Liver (tissue), 3 donors: ENCODE measurements at regions not wholly inside any gene's neighbourhood (a gene's known extent, or its start where the extent isn't known, plus 50 kb on each side); places are given as distances from the start of the nearest gene placed in this dataset.

Source experiments
- FOXA1 ChIP-seq: IDR thresholded peaks from 2 replicates; pipeline ENCODE4 v1.6.1; 2016; ENCODE audit warnings: antibody characterized with exemption
- GABPA ChIP-seq, 2 donors: IDR thresholded peaks in 1 of 2; conservative IDR thresholded peaks in 1 of 2; 2 replicates each; pipeline ENCODE4 v1.6.1; 2016; ENCODE audit warnings: antibody characterized with exemption in 2 of 2, mild to moderate bottlenecking in 1 of 2, moderate library complexity in 1 of 2
- JUND ChIP-seq, 2 donors: IDR thresholded peaks; 2 replicates each; pipeline ENCODE4 v1.6.1; 2016; ENCODE audit warnings: antibody characterized with exemption in 2 of 2
- RAD21 ChIP-seq, 2 donors: IDR thresholded peaks; 2 replicates each; pipeline ENCODE4 v1.6.1; 2016; ENCODE audit warnings: antibody characterized with exemption in 2 of 2, mild to moderate bottlenecking in 2 of 2
- SP1 ChIP-seq: IDR thresholded peaks from 2 replicates; pipeline ENCODE4 v1.6.1; 2018; ENCODE audit warnings: antibody characterized with exemption, mild to moderate bottlenecking
- TAF1 ChIP-seq: conservative IDR thresholded peaks from 2 replicates; pipeline ENCODE4 v1.6.1; 2016; ENCODE audit warnings: antibody characterized with exemption, mild to moderate bottlenecking
- YY1 ChIP-seq: IDR thresholded peaks from 2 replicates; pipeline ENCODE4 v1.6.1; 2016; ENCODE audit warnings: antibody characterized with exemption, mild to moderate bottlenecking
- TF ChIP-seq, protein P1 (sequence below): fragments of 150-350 bp; IDR thresholded peaks from 2 replicates; pipeline ENCODE4 v1.5.1; 2017; ENCODE audit warnings: improper control_type of control experiment, low read depth, low read length; ENCODE audit not compliant: missing input control
- TF ChIP-seq, protein P2 (sequence below): IDR thresholded peaks from 2 replicates; pipeline ENCODE4 v1.6.1; 2016; ENCODE audit warnings: antibody characterized with exemption
- TF ChIP-seq, protein P3 (sequence below): IDR thresholded peaks from 2 replicates; pipeline ENCODE4 v1.6.1; 2016; ENCODE audit warnings: antibody characterized with exemption
- TF ChIP-seq, protein P4 (sequence below): IDR thresholded peaks from 2 replicates; pipeline ENCODE4 v1.6.1; 2016; ENCODE audit warnings: antibody characterized with exemption, mild to moderate bottlenecking
- donor health status: healthy.
- donor health status: healthy.

DNA sequence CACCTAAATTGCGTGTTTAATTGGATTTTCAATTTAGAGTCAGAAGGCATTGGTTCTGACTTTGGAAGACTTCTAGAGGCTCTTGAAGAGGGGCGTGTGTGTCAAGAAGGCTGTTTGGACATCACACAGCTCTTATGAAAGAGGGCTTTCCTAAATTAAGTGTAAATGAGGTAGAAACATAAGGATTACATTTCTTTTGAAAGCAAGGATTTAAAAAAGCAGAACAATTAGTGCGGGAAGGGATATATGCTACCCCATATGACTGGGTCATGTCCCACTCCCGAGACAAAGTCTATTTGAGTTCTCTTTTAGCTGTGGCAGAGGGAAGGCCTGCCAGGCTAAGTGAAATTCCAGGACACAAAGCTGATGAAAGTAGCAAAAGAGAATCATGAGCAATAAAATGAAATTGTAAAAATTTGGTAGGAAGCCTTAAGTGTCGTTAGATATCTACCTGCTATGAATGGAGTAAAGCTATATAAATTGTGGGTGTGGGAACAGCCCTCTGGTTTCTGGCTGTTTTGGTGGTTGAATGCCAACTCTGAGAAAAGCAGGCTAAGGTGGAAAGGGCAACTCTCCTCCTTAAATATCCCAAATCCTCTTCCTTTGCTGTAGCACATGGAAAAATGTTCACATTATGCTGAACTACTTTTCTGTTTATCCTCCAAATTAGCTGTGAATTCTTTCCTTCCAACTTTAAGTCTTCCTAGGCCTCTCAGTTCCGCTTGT, 100.6 kb upstream of the TSC22D2 start:
- TF ChIP-seq, protein P1, sequence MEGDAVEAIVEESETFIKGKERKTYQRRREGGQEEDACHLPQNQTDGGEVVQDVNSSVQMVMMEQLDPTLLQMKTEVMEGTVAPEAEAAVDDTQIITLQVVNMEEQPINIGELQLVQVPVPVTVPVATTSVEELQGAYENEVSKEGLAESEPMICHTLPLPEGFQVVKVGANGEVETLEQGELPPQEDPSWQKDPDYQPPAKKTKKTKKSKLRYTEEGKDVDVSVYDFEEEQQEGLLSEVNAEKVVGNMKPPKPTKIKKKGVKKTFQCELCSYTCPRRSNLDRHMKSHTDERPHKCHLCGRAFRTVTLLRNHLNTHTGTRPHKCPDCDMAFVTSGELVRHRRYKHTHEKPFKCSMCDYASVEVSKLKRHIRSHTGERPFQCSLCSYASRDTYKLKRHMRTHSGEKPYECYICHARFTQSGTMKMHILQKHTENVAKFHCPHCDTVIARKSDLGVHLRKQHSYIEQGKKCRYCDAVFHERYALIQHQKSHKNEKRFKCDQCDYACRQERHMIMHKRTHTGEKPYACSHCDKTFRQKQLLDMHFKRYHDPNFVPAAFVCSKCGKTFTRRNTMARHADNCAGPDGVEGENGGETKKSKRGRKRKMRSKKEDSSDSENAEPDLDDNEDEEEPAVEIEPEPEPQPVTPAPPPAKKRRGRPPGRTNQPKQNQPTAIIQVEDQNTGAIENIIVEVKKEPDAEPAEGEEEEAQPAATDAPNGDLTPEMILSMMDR = no peak
- TF ChIP-seq, protein P2, sequence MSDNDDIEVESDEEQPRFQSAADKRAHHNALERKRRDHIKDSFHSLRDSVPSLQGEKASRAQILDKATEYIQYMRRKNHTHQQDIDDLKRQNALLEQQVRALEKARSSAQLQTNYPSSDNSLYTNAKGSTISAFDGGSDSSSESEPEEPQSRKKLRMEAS = no peak
- no peak for TF ChIP-seq YY1
- TF ChIP-seq GABPA (IDR thresholded peaks at IDR 0.05 in 1 of 2, conservative IDR thresholded peaks at IDR 0.05 in 1 of 2) = no peak
- no peak for TF ChIP-seq TAF1
- TF ChIP-seq, protein P3, sequence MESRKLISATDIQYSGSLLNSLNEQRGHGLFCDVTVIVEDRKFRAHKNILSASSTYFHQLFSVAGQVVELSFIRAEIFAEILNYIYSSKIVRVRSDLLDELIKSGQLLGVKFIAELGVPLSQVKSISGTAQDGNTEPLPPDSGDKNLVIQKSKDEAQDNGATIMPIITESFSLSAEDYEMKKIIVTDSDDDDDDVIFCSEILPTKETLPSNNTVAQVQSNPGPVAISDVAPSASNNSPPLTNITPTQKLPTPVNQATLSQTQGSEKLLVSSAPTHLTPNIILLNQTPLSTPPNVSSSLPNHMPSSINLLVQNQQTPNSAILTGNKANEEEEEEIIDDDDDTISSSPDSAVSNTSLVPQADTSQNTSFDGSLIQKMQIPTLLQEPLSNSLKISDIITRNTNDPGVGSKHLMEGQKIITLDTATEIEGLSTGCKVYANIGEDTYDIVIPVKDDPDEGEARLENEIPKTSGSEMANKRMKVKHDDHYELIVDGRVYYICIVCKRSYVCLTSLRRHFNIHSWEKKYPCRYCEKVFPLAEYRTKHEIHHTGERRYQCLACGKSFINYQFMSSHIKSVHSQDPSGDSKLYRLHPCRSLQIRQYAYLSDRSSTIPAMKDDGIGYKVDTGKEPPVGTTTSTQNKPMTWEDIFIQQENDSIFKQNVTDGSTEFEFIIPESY = no peak
- TF ChIP-seq JUND (IDR thresholded peaks at IDR 0.05) = no peak
- TF ChIP-seq, protein P4, sequence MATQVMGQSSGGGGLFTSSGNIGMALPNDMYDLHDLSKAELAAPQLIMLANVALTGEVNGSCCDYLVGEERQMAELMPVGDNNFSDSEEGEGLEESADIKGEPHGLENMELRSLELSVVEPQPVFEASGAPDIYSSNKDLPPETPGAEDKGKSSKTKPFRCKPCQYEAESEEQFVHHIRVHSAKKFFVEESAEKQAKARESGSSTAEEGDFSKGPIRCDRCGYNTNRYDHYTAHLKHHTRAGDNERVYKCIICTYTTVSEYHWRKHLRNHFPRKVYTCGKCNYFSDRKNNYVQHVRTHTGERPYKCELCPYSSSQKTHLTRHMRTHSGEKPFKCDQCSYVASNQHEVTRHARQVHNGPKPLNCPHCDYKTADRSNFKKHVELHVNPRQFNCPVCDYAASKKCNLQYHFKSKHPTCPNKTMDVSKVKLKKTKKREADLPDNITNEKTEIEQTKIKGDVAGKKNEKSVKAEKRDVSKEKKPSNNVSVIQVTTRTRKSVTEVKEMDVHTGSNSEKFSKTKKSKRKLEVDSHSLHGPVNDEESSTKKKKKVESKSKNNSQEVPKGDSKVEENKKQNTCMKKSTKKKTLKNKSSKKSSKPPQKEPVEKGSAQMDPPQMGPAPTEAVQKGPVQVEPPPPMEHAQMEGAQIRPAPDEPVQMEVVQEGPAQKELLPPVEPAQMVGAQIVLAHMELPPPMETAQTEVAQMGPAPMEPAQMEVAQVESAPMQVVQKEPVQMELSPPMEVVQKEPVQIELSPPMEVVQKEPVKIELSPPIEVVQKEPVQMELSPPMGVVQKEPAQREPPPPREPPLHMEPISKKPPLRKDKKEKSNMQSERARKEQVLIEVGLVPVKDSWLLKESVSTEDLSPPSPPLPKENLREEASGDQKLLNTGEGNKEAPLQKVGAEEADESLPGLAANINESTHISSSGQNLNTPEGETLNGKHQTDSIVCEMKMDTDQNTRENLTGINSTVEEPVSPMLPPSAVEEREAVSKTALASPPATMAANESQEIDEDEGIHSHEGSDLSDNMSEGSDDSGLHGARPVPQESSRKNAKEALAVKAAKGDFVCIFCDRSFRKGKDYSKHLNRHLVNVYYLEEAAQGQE = no peak
- TF ChIP-seq FOXA1 = no peak
- TF ChIP-seq RAD21 (IDR thresholded peaks at IDR 0.05) = no peak
- TF ChIP-seq SP1 = no peak
